ENCODE measurements at regions not wholly inside any gene's neighbourhood (a gene's known extent, or its start where the extent isn't known, plus 50 kb on each side); places are given as distances from the start of the nearest gene placed in this dataset.

DNA sequence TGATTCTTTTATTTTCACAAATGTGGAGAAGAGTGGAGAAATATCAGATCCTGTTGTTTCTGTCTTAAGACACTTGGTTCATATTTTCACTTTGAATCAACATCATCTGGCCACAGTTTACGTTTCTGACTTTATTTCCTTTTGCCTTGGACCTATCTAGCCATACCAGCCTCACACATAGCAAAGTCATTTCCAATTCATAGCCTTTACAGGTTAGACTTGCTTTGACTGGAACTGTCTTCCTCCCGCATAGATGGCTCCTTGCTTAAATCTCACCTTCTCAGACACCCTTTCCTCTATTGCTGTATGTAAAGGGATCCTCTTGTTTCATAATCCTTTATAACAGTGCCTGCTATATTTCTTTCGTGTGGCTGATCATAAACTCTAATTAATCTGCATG is 297.8 kb downstream of the SH3GL2 start:
- TF ChIP-seq, protein P1, sequence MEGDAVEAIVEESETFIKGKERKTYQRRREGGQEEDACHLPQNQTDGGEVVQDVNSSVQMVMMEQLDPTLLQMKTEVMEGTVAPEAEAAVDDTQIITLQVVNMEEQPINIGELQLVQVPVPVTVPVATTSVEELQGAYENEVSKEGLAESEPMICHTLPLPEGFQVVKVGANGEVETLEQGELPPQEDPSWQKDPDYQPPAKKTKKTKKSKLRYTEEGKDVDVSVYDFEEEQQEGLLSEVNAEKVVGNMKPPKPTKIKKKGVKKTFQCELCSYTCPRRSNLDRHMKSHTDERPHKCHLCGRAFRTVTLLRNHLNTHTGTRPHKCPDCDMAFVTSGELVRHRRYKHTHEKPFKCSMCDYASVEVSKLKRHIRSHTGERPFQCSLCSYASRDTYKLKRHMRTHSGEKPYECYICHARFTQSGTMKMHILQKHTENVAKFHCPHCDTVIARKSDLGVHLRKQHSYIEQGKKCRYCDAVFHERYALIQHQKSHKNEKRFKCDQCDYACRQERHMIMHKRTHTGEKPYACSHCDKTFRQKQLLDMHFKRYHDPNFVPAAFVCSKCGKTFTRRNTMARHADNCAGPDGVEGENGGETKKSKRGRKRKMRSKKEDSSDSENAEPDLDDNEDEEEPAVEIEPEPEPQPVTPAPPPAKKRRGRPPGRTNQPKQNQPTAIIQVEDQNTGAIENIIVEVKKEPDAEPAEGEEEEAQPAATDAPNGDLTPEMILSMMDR (IDR thresholded peaks at IDR 0.05) = no peak
- TF ChIP-seq EZH2 (IDR thresholded peaks at IDR 0.05; ENCODE audit: borderline replicate concordance, insufficient read depth, low read depth, low read length, poor library complexity, severe bottlenecking) = no peak

Data from B cell (primary cell).